HL-60 (cell line): ENCODE measurements at regions not wholly inside any gene's neighbourhood (a gene's known extent, or its start where the extent isn't known, plus 50 kb on each side); places are given as distances from the start of the nearest gene placed in this dataset.

Experiments used
- CTCF ChIP-seq: IDR thresholded peaks from one replicate; pipeline ENCODE4 v1.5.1; 2011; ENCODE audit warnings: low read length, control low read depth, inconsistent platforms; ENCODE audit not compliant: insufficient read depth
- GABPA ChIP-seq: IDR thresholded peaks from 2 replicates; pipeline ENCODE4 v1.6.1; 2012; ENCODE audit warnings: low read depth
- POLR2AphosphoS5 ChIP-seq: IDR thresholded peaks from 2 replicates; pipeline ENCODE4 v1.6.1; 2012; ENCODE audit warnings: low read depth
- REST ChIP-seq: IDR thresholded peaks from 2 replicates; pipeline ENCODE4 v1.6.1; 2012; ENCODE audit warnings: low read depth; ENCODE audit not compliant: insufficient replicate concordance
- SPI1 ChIP-seq: IDR thresholded peaks from 2 replicates; pipeline ENCODE4 v1.6.1; 2012; ENCODE audit warnings: low read depth, mild to moderate bottlenecking, borderline replicate concordance

- TF ChIP-seq CTCF (no peak), REST (no peak), SPI1 (no peak), GABPA (no peak), POLR2AphosphoS5 (no peak)
These were observed 109.7 kb upstream of the GADL1 start for GRCh38 chr3:31004025-31004678.
